Suppressor macrophage treated with lipopolysaccharide for 1 hour (primary cell): ENCODE measurements at regions not wholly inside any gene's neighbourhood (a gene's known extent, or its start where the extent isn't known, plus 50 kb on each side); places are given as distances from the start of the nearest gene placed in this dataset.

Source experiments
- DNase-seq, 3 donors: peaks; one replicate each; pipeline ENCODE4 v3.0.0-alpha.2; 2020 to 2022

DNA sequence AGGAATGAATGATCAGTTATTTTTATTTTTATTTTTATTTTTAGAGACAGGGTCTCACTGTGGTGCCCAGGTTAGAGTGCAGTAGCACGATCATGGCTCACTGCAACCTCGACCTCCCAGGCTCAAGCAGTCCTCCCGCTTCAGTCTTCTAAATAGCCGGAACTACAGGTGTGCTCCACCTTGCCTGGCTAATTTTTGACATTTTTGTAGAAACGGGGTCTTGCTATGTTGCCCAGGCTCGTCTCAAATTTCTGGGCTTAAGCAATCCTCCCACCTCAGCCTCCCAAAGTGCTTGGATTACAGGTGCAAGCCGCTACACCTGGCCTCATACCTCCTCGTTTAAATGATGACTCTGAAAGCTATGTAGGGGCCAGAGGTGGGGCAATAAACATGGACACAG, 706.0 kb downstream of the MED13L start:
- DNase-seq, result no peak

- DNase-seq, result no peak
Observed at GRCh38 chr12:115571027-115571426, 706.5 kb downstream of the MED13L start.

DNA sequence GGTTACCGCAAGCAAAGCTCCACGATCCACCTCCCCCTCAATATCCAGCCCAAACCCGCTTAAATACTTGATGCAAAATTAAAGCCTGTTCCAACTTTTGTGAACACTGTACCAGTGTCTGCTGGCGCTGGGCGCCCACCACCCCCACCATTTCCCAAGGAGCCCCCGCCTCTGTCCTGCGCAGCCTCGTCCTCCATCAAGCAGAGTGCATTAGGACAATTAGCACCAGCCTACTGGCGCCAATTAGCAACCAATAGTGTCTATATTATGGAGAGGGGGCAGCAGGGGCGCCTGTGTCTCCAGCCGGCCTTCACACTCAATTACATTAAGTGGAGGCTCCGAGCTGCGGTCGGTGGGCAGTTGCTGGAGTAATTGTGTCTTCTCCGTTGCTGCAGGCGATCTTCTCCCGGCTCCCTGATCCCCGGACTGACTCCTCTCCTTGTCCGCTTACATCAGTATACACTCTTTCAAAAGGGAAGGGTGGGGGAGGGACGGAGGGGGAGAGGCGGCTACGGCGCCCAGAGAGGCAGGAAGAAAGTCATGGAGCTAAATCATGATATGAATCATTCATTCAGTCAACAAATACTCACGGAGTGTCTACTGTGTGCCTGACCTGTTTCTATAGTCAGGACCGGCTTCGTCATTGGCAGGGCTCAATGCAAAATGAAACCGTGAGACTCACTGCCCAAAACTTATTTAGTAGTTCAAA, 707.3 kb downstream of the MED13L start:
- no peak for DNase-seq

GRCh38 chr12:115569345-115570068, 708.0 kb downstream of the MED13L start:
- no peak for DNase-seq

DNA sequence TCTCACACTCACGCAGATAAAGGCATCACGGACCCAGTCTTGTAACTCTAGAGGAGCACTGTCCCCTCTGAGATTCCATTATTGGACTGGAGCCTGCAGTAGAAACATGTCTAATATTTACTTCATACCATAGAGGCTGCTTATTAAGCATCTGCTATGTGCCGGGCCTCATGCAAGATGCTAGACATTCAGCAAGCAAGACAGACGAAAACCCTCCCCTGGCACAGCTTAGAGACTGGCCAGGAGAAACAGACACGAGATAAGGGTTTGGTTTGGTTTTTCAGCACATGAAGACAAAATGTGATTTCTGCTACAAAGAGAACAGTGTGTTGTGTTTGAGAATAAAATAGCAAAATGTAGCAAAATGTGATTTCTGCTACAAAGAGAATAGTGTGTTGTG, 719.2 kb downstream of the MED13L start:
- no peak for DNase-seq

GRCh38 chr12:115553622-115554021, 723.9 kb downstream of the MED13L start:
- DNase-seq, result no peak

DNA sequence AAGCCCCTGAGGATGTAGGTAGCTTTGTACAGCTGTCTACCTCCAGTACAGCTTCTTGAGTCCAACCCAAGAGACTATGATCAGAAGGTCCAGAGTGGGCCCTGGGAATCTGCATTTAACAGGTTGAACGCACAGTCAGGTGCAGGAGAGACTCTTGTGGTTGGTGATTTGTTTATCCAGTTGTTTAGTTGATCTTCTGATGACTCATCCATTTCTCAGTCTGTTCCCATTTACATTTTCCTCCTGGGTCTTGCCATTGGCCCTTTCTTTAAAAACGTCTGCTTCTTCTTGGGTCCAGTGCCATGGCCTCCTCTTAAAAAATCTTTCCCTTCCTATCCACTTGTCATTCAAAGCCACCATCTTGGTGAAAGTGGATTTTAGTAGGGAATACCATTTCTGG, 734.2 kb downstream of the MED13L start:
- no peak for DNase-seq

DNA sequence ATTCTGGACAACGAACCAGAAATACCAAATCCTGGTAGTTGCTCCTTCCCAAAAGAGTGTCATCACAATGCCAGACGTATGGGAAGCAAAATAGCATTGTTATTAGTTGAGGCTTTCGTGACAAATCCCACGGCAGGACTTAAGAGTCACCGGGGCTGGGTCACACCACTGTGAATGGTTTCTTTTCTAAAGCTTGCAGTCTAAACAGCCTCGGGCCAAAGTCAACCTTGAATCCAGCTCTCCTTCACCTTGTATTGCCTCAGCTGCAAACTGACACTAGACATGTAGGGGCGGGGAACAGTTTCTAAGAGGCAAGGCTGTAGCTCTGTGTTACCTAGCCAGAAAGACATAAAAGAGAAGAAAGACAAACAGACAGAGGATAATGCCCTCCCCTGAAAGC, 734.8 kb downstream of the MED13L start:
- DNase-seq, result no peak

DNA sequence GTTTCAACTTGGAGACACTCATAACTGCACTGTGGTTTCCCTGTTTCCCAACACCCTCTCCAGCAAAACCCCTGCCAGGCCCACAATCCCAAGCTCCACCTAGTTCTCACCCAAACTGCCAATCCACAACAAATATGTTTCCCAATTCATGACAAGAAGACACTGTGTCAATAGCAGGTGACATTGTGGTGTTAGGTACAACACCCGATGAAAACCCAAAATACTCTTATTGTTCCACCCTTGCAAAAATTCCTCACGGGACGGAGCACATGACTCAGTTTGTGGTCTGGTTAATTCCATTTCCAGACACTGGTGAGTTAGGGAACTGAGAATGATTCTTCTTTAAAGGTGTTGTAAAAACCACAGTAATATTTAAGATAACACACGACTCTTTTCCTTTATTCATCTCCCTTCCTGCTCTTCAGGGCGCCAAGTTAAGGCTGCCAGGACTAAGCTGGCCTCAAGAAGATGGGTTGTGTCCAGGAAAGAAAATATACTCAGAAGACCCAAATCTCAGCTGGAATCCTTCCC, 735.5 kb downstream of the MED13L start:
- no peak for DNase-seq

DNA sequence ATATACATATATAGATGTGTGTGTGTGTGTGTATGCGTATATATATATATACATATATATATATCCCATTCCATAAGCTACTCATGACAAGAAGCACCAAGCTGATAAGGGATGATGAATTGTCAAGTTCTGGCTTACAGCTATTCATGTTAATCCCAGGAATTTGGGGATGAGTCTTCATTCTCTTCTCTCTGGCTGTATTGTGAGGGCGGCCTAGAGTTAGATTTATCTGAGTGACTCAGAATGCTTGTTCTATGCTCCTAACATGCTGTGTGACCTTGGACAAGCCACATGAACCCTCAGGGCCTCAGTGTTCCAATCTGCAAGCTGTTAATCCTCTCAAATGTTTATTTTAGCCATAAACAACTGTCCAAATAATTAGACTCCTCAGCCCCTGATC, 749.0 kb downstream of the MED13L start:
- DNase-seq, result no peak

DNA sequence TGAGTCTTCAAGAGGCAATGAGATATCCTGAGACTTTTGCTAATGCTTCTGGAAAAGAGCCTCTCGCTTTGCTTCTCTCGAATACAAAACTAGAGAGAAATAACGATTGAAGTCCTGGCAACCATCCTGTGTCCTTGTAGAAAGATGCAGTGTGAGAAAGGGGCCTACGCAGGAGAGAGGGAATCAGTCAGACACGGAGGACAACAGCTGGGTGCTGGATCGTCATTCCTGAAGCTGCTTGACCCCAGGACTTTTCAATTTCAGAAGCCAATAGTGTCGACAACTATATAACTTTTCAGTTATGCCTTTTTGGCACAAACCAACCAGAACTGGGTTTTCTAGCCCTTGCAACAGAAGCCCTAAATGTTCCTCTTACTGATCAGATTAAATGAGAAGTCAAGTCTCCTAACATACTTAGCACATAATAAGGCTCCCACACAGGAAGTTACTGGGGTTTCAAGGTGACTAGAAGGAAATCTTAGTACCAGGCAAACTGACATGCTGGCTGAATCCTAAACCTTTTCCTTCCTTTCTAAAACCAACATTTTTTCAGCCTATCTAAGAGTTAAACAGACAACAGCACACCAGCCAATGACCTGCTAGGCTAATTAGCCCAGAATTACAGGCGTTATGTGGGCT, 755.6 kb downstream of the MED13L start:
- DNase-seq, result no peak

GRCh38 chr12:115519887-115520286, 757.6 kb downstream of the MED13L start:
- DNase-seq, result no peak

GRCh38 chr12:115519359-115519758, 758.1 kb downstream of the MED13L start:
- no peak for DNase-seq

DNA sequence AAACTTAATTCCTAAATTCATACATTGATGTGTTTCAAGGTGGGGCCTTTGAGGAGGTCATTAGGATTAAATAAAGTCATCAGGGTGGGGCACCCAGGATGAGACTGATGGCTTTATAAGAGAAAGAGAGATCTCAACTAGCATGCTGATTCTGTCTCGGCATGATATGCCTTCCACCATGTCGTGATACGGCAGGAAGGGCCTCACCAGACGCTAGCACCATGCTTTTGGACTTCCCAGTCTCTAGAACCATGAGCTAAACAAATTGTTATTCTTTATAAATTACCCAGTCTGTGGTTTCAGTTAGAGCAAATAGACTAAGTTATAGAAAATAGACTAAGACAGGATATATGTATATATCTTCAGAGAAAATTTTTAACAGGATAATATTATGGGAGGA, 759.6 kb downstream of the MED13L start:
- no peak for DNase-seq

DNA sequence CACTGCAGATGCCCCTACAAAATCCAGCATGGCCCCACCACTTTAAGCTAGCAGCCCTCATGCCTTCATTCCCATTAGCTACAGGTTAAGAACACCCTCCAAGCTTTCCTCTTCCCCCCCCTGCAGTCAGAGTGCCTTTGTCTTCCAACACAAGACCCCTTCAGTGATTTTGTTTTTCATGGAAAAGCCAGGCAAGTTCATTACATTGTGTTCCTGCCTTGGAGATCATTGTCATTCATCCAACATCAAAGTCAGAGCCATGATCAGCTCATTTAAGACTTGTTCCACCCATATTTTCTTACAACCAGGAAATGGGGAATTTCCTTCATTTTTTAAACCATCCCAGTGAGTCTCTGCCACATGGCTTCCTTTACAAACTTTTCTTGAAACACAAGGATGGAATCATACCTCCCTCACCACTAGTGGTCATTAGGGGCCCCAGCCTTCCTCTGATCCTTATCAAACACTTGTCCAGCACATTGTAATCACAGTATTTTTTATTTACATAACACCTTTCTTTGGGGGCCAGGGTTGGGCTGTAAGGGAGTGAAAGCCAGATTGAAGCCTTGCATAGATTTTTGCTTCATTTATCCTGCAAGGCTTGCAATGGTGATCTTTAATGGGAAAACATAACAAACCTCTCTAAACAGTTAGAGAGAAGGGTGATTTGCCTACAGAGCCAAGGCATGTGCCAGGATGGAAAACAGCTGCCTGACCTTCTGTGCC, 765.3 kb downstream of the MED13L start:
- DNase-seq, result no peak

DNA sequence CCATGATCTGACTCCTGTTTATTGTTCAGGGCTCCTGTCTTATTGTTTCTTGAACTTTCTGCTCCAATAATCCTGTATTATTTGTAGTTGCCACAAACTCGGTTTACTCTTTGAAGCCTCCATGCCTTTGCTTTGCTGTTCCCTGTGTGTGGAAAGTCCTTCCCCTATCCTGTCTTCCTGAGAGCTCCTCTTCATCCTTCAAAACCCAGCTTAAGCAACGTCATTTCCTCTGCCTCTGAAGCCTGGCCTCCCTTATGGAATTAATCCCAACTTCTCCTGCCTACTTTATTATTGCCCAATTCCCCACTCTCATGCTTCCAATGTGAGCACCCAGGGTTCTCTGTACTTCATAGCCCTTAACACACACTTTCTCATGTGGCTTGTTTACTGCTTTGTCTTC, 766.2 kb downstream of the MED13L start:
- DNase-seq, result no peak

DNA sequence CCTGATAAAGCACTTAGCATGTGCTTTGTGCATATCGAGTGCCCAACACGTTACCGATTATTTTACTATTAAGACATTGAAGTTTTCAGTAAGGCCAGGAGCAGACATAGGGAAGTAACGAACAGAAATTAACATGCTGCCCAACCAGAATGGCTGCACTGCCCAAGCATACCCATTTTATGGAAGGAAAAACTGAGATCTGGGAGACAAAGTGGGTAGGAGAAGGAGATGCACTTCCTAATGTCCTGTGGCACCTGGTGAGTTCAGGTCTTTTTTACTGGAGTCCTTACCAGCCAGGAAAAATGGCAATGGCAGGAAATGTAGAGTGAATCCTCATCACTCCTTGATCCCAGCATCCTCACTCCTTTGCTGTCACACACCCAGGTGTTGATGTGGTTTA, 768.5 kb downstream of the MED13L start:
- no peak for DNase-seq

GRCh38 chr12:115507951-115508722, 769.4 kb downstream of the MED13L start:
- DNase-seq, result no peak

DNA sequence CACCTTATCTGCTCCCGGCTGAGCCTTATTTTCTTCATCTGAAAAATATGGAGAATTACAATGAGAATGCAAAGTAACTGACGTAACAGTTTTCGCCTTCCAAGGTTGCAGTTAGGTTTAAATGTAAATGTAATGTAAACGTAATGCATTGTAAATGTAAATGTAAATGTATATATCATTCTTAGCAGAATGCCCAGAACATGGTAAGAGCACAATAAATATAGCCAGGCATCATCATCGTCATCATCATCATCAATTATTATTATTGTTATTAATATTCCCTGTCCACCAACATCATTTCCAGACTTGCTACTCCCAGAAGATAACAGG, 770.0 kb downstream of the MED13L start:
- no peak for DNase-seq

DNA sequence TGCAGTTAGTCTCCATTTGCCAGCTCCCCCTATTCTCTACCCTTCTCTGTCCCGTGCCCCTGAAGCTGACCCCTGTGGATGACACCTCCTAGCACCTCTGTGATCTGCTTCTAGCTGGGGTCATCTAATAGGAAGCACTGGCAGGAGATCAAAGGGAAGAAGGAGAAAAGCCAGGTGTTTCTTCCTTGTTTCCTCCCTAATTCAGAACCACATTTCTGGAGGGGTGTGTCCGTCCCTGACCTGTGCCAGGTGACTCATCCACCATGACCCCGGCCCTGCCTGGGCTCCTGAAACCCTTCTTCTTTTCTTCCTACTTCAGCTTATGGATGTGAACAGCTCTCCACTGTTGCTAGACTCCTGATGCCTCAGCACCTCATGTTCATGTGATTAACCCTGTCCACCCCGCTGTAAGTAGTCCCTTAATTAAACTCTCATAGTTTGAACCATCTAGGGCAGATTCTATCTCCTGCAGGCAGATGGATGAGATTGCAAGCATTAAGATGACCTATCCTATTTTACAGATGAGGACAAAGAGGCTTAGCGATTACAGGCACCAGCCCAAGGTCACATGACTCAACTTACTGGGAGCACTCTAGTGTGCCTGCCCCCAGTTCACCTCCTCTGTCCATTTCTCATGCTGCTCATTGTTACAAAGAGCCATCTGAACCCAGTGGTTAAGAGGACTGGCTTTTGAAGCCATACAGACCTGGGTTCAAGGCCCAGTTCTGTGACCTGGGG, 770.5 kb downstream of the MED13L start:
- no peak for DNase-seq
